CD4-positive, CD25-positive, alpha-beta regulatory T cell (primary cell): ENCODE measurements at regions not wholly inside any gene's neighbourhood (a gene's known extent, or its start where the extent isn't known, plus 50 kb on each side); places are given as distances from the start of the nearest gene placed in this dataset.
"Not testable (repeated sequence)": the region's sequence is repeated elsewhere in the genome, so short reads cannot be mapped to it uniquely, and the experiment has no call there.

ENCODE experiments used
- ATAC-seq, 2 donors: fragments of 150-1000 bp; cut with Tn5 transposase; one replicate each; pipeline ENCODE4 v1.10.0; 2021; ENCODE audit warnings: low read depth in 2 of 2, moderate number of reproducible peaks in 2 of 2, moderate library complexity in 1 of 2
- DNase-seq, 3 donors: peaks; one replicate each; pipeline versions ENCODE4 v3.0.0 to v3.0.0-alpha.2; 2012 to 2022; ENCODE audit warnings: mixed read lengths in 1 of 3
- H3K27ac ChIP-seq: one replicate; pipeline ENCODE4 v1.7.0; 2013; ENCODE audit warnings: mild to moderate bottlenecking, low read length; ENCODE audit not compliant: insufficient read depth, poor library complexity, severe bottlenecking
- H3K27me3 ChIP-seq: one replicate; pipeline ENCODE4 v1.7.0; 2013; ENCODE audit warnings: low read length; ENCODE audit not compliant: control insufficient read depth, insufficient read depth
- H3K36me3 ChIP-seq: one replicate; pipeline ENCODE4 v1.7.0; 2013; ENCODE audit warnings: mild to moderate bottlenecking, low read length, moderate library complexity; ENCODE audit not compliant: control insufficient read depth, insufficient read depth
- H3K4me1 ChIP-seq: 2 replicates; pipeline ENCODE4 v1.7.0; 2013; ENCODE audit warnings: mild to moderate bottlenecking, low read length; ENCODE audit not compliant: insufficient read depth, control insufficient read depth, poor library complexity, severe bottlenecking
- H3K4me3 ChIP-seq: one replicate; pipeline ENCODE4 v1.7.0; 2013; ENCODE audit warnings: low read depth, mild to moderate bottlenecking, low read length, moderate library complexity
- H3K9me3 ChIP-seq, 2 experiments: 1 replicate in 1 of 2; 2 replicates in 1 of 2; pipeline ENCODE4 v1.7.0; 2013; ENCODE audit warnings: low read length in 2 of 2, mild to moderate bottlenecking in 1 of 2, moderate library complexity in 1 of 2; ENCODE audit not compliant: control insufficient read depth in 2 of 2
- H3K27ac Mint-ChIP-seq, 3 donors: one replicate each; pipeline ENCODE4 v1.8.0; 2020 to 2022; ENCODE audit warnings: mild to moderate bottlenecking in 3 of 3, mixed read lengths in 3 of 3, moderate library complexity in 2 of 3
- H3K27me3 Mint-ChIP-seq: one replicate; pipeline ENCODE4 v1.8.0; 2022; ENCODE audit warnings: mild to moderate bottlenecking, mixed read lengths
- H3K36me3 Mint-ChIP-seq: one replicate; pipeline ENCODE4 v1.8.0; 2020; ENCODE audit warnings: mixed read lengths
- H3K4me1 Mint-ChIP-seq, 4 donors: one replicate each; pipeline ENCODE4 v1.8.0; 2020 to 2022; ENCODE audit warnings: mixed read lengths in 4 of 4, mild to moderate bottlenecking in 1 of 4
- H3K4me3 Mint-ChIP-seq, 4 donors: one replicate each; pipeline ENCODE4 v1.8.0; 2020 to 2022; ENCODE audit warnings: mild to moderate bottlenecking in 4 of 4, mixed read lengths in 4 of 4, moderate library complexity in 3 of 4
- H3K9me3 Mint-ChIP-seq, 7 donors: one replicate each; pipeline ENCODE4 v1.8.0; 2020 to 2022; ENCODE audit warnings: mixed read lengths in 7 of 7, mild to moderate bottlenecking in 3 of 7, moderate library complexity in 2 of 7

DNA sequence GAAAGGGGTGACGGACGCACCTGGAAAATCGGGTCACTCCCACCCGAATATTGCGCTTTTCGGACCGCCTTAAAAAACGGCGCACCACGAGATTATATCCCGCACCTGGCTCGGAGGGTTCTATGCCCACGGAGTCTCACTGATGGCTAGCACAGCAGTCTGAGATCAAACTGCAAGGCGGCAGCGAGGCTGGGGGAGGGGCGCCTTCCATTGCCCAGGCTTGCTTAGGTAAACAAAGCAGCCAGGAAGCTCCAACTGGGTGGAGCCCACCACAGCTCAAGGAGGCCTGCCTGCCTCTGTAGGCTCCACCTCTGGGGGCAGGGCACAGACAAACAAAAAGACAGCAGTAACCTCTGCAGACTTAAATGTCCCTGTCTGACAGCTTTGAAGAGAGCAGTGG lies 188.8 kb downstream of the SPRY2 start:
- not testable (repeated sequence) for ATAC-seq, DNase-seq, H3K36me3 ChIP-seq, H3K36me3 Mint-ChIP-seq, H3K27me3 ChIP-seq, H3K9me3 ChIP-seq, H3K4me3 Mint-ChIP-seq, H3K9me3 Mint-ChIP-seq, H3K4me1 Mint-ChIP-seq, H3K27ac Mint-ChIP-seq, H3K27me3 Mint-ChIP-seq, H3K4me3 ChIP-seq, H3K27ac ChIP-seq, H3K4me1 ChIP-seq

- no peaks in the 10 kb centered on the region for H3K27me3 ChIP-seq
- DNase-seq (no peak), ATAC-seq (no peak)
- H3K4me3 ChIP-seq: no peak overlapping the region
- H3K9me3 Mint-ChIP-seq: peaks cover 0 to 7% (median 2%) of the 10 kb centered on the region in 7 donors
- no peaks in the 10 kb centered on the region for H3K36me3 ChIP-seq
- H3K27me3 Mint-ChIP-seq: no peaks in the 10 kb centered on the region
- no peaks in the 10 kb centered on the region for H3K4me1 ChIP-seq
- no peaks in the 10 kb centered on the region for H3K4me1 Mint-ChIP-seq
- H3K27ac Mint-ChIP-seq: no peak overlapping the region
- no peaks in the 10 kb centered on the region for H3K9me3 ChIP-seq
- H3K4me3 Mint-ChIP-seq: no peak overlapping the region
- H3K27ac ChIP-seq: no peak overlapping the region
- H3K36me3 Mint-ChIP-seq: no peaks in the 10 kb centered on the region
Observed at GRCh38 chr13:80151016-80151415, 189.9 kb downstream of the SPRY2 start.

GRCh38 chr13:80149736-80150135 lies 191.2 kb downstream of the SPRY2 start:
- DNase-seq (no peak), ATAC-seq (no peak)
- H3K27me3 Mint-ChIP-seq: no peaks in the 10 kb centered on the region
- no peak overlapping the region for H3K27ac Mint-ChIP-seq
- H3K4me3 ChIP-seq: no peak overlapping the region
- no peaks in the 10 kb centered on the region for H3K9me3 ChIP-seq
- H3K9me3 Mint-ChIP-seq: peaks cover 0 to 7% (median 2%) of the 10 kb centered on the region in 7 donors
- H3K4me1 Mint-ChIP-seq: no peaks in the 10 kb centered on the region
- no peak overlapping the region for H3K27ac ChIP-seq
- H3K4me1 ChIP-seq: no peaks in the 10 kb centered on the region
- no peaks in the 10 kb centered on the region for H3K36me3 ChIP-seq
- H3K4me3 Mint-ChIP-seq: no peak overlapping the region
- no peaks in the 10 kb centered on the region for H3K36me3 Mint-ChIP-seq
- no peaks in the 10 kb centered on the region for H3K27me3 ChIP-seq

DNA sequence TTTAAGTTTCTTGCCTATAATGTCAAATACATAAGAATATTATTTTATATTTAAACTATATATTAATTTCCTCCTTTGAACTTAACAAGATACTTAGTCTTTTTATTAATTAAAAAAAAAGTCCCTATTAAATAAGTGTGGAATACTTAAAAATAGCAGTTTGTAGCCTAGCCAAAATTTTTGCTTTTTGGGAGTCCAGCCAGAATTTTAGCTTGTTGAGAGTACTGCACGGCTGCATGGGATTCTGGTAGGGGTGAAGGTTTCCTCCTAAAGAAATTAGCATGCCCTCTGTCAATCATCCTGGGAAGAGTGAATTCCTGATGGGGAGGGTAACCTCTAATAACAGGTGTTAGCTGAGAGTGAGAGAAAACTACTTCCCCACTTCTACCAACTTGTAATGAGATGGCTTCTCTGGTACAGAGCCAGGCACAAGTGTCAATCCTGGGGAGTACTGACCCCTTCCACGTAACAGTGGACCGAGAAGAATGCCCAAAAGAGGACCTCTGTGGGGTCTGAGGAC lies 195.7 kb downstream of the SPRY2 start:
- Mint-ChIP-seq H3K36me3 (no peaks in the 10 kb centered on the region), H3K9me3 (peaks cover 0 to 9% (median 2%) of the 10 kb centered on the region in 7 donors), H3K4me3 (no peak overlapping the region), H3K4me1 (no peaks in the 10 kb centered on the region), H3K27me3 (no peaks in the 10 kb centered on the region), H3K27ac (no peak overlapping the region)
- H3K36me3 ChIP-seq: no peaks in the 10 kb centered on the region
- no peak overlapping the region for H3K27ac ChIP-seq
- ATAC-seq (no peak), DNase-seq (no peak)
- H3K4me1 ChIP-seq: no peaks in the 10 kb centered on the region
- H3K9me3 ChIP-seq: no peaks in the 10 kb centered on the region
- H3K27me3 ChIP-seq: no peaks in the 10 kb centered on the region
- H3K4me3 ChIP-seq: no peak overlapping the region

- Mint-ChIP-seq H3K4me3 (no peak overlapping the region), H3K4me1 (no peaks in the 10 kb centered on the region), H3K36me3 (no peaks in the 10 kb centered on the region), H3K27me3 (no peaks in the 10 kb centered on the region), H3K27ac (no peak overlapping the region), H3K9me3 (peaks cover 0 to 9% (median 2%) of the 10 kb centered on the region in 7 donors)
- Histone ChIP-seq H3K9me3 (no peaks in the 10 kb centered on the region), H3K27ac (no peak overlapping the region), H3K4me3 (no peak overlapping the region), H3K27me3 (no peaks in the 10 kb centered on the region), H3K4me1 (no peaks in the 10 kb centered on the region), H3K36me3 (no peaks in the 10 kb centered on the region)
- DNase-seq: no peak
- no peak for ATAC-seq
Observed at GRCh38 chr13:80144493-80144892, 196.4 kb downstream of the SPRY2 start.

DNA sequence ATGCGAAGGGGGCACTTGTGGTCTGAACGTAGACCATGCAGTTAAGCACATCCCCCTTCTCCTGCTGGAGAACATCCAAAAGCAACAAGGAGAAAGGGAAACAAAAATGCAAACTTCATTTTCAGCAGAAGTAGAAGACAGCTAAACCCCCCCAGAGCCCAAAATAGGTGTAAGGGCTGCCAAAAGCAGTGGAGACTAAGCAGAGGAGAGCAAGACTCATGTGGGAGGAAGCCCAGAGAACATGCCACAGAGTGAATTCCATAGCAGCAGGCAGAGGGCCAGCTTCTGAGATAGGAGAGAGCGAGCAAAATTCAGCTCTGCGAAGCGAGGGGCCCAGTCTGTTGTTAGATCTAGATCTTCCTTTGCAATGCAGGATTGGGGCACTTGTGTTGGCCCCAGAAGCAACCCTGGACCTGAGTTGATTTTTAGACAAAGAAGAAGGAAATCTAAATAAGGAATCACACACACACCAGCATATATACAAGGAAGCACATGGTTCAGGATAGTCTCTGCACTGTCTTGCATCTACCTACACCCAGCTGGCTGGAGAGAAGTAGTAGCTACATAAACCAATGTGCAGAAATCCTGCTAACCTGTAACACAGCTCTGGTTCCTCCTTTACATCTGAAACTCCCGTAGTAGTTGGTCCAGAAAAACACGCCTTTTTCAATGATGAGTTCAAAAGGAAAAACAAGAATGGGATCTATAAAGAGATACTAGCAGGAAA lies 199.6 kb downstream of the SPRY2 start:
- DNase-seq: no peak
- Mint-ChIP-seq H3K27me3 (no peaks in the 10 kb centered on the region), H3K36me3 (no peaks in the 10 kb centered on the region), H3K9me3 (peaks cover 0 to 7% (median 1%) of the 10 kb centered on the region in 7 donors), H3K4me3 (no peak overlapping the region), H3K27ac (no peak overlapping the region), H3K4me1 (no peaks in the 10 kb centered on the region)
- H3K27ac ChIP-seq: no peak overlapping the region
- H3K27me3 ChIP-seq: no peaks in the 10 kb centered on the region
- no peak overlapping the region for H3K4me3 ChIP-seq
- no peaks in the 10 kb centered on the region for H3K36me3 ChIP-seq
- no peak for ATAC-seq
- H3K4me1 ChIP-seq: no peaks in the 10 kb centered on the region
- H3K9me3 ChIP-seq: no peaks in the 10 kb centered on the region

DNA sequence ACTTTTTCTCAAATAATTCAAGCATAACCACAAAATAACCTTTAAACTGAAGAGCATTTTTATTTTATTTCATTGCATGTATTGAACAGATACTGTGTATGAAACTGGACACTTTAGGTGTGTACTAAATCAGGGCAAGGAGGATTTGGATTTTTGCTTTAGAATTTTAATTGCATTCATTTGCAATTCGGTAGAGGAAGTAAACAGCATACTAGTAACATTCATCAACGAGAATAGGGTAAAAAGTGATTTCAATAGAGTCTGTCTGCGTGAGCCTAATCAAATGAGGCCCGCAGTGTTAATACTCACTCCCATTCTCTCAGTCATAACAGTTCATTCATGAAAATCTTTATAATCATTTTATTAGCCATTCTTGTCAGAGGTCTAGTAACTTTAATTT lies 200.2 kb downstream of the SPRY2 start:
- Histone ChIP-seq H3K27ac (no peak overlapping the region), H3K4me3 (no peak overlapping the region), H3K27me3 (no peaks in the 10 kb centered on the region), H3K9me3 (no peaks in the 10 kb centered on the region), H3K36me3 (no peaks in the 10 kb centered on the region), H3K4me1 (no peaks in the 10 kb centered on the region)
- H3K27ac Mint-ChIP-seq: no peak overlapping the region
- ATAC-seq: no peak
- H3K4me3 Mint-ChIP-seq: no peak overlapping the region
- H3K36me3 Mint-ChIP-seq: no peaks in the 10 kb centered on the region
- H3K4me1 Mint-ChIP-seq: no peaks in the 10 kb centered on the region
- no peaks in the 10 kb centered on the region for H3K27me3 Mint-ChIP-seq
- no peak for DNase-seq
- H3K9me3 Mint-ChIP-seq: peaks cover 0 to 7% (median 3%) of the 10 kb centered on the region in 7 donors

DNA sequence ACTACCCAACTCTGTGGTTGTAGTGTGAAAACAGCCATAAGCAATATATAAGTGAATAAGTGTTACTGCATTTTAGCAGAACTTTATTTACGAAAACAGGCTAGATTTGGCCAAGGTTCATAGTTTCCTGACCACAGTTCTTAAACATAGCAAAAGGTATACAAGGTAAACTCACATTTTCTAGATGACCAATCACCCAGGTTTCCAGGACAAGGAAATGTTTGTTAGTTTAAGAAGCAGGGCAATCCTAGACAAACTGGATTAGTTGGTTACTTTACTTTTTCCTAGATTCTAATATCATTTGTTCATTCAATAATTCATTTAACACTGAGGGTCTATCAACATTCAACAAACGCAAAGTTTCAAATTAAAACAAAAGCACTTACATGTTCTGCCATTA lies 201.7 kb downstream of the SPRY2 start:
- Mint-ChIP-seq H3K36me3 (no peaks in the 10 kb centered on the region), H3K27ac (no peak overlapping the region), H3K9me3 (peaks cover 0 to 5% (median 3%) of the 10 kb centered on the region in 7 donors), H3K4me1 (no peaks in the 10 kb centered on the region), H3K27me3 (no peaks in the 10 kb centered on the region), H3K4me3 (no peak overlapping the region)
- Histone ChIP-seq H3K27me3 (no peaks in the 10 kb centered on the region), H3K4me1 (no peaks in the 10 kb centered on the region), H3K4me3 (no peak overlapping the region), H3K27ac (no peak overlapping the region), H3K9me3 (no peaks in the 10 kb centered on the region), H3K36me3 (no peaks in the 10 kb centered on the region)
- no peak for ATAC-seq
- no peak for DNase-seq
